WI38 (cell line): ENCODE measurements at regions not wholly inside any gene's neighbourhood (a gene's known extent, or its start where the extent isn't known, plus 50 kb on each side); places are given as distances from the start of the nearest gene placed in this dataset.
"Not testable (repeated sequence)": the region's sequence is repeated elsewhere in the genome, so short reads cannot be mapped to it uniquely, and the experiment has no call there.

Experiments used
- H3K4me3 ChIP-seq: 2 replicates; pipeline ENCODE4 v1.5.1; 2011; ENCODE audit warnings: low read depth, mild to moderate bottlenecking, control low read depth, low read length
- CTCF ChIP-seq: IDR thresholded peaks from 2 replicates; pipeline ENCODE4 v1.5.1; 2012; ENCODE audit warnings: low read depth, mild to moderate bottlenecking, control low read depth, low read length

- H3K4me3 ChIP-seq = not testable (repeated sequence)
These were observed 318.4 kb downstream of the ZFHX3 start for GRCh38 chr16:72729552-72729951.

GRCh38 chr16:72728516-72728915 is 319.4 kb downstream of the ZFHX3 start:
- no peak overlapping the region for H3K4me3 ChIP-seq
- no peak for TF ChIP-seq CTCF

GRCh38 chr16:72727565-72727964 is 320.4 kb downstream of the ZFHX3 start:
- TF ChIP-seq CTCF = no peak
- H3K4me3 ChIP-seq = no peak overlapping the region

GRCh38 chr16:72725643-72726042 is 322.3 kb downstream of the ZFHX3 start:
- no peak overlapping the region for H3K4me3 ChIP-seq
- TF ChIP-seq CTCF = no peak

GRCh38 chr16:72723781-72724180 is 324.1 kb downstream of the ZFHX3 start:
- TF ChIP-seq CTCF = no peak
- H3K4me3 ChIP-seq = no peak overlapping the region

GRCh38 chr16:72722552-72722951 is 325.4 kb downstream of the ZFHX3 start:
- H3K4me3 ChIP-seq = no peak overlapping the region
- no peak for TF ChIP-seq CTCF

- H3K4me3 ChIP-seq = no peak overlapping the region
- no peak for TF ChIP-seq CTCF
These were observed 325.9 kb downstream of the ZFHX3 start for GRCh38 chr16:72721981-72722380.

GRCh38 chr16:72715267-72715666 is 332.7 kb downstream of the ZFHX3 start:
- TF ChIP-seq CTCF = no peak
- no peak overlapping the region for H3K4me3 ChIP-seq
